Fibroblast of pulmonary artery (primary cell): ENCODE measurements at regions not wholly inside any gene's neighbourhood (a gene's known extent, or its start where the extent isn't known, plus 50 kb on each side); places are given as distances from the start of the nearest gene placed in this dataset.

Experiments used
- DNase-seq: peaks from one replicate; pipeline ENCODE4 v3.0.0-alpha.2; 2010; ENCODE audit warnings: low read depth
- H3K4me3 ChIP-seq: replicated peaks from 2 replicates; pipeline ENCODE4 v1.5.1; 2011; ENCODE audit warnings: low read depth, mild to moderate bottlenecking, control low read depth, low read length, moderate library complexity
- CTCF ChIP-seq: IDR thresholded peaks from 2 replicates; pipeline ENCODE4 v1.5.1; 2011; ENCODE audit warnings: mild to moderate bottlenecking, control low read depth, low read length, inconsistent platforms; ENCODE audit errors: missing control alignments

- TF ChIP-seq CTCF, result no peak
- no peak for DNase-seq
- H3K4me3 ChIP-seq, result no peak overlapping the region
Observed at GRCh38 chr4:79756140-79756895, 316.7 kb downstream of the ANTXR2 start.

- no peak for DNase-seq
- no peak overlapping the region for H3K4me3 ChIP-seq
- TF ChIP-seq CTCF, result no peak
Observed at GRCh38 chr4:79748835-79749234, 324.2 kb downstream of the ANTXR2 start.

GRCh38 chr4:79747252-79747651 lies 325.8 kb downstream of the ANTXR2 start:
- no peak overlapping the region for H3K4me3 ChIP-seq
- DNase-seq, result no peak
- TF ChIP-seq CTCF, result no peak

GRCh38 chr4:79743014-79743413 lies 330.0 kb downstream of the ANTXR2 start:
- no peak for DNase-seq
- TF ChIP-seq CTCF, result no peak
- no peak overlapping the region for H3K4me3 ChIP-seq

GRCh38 chr4:79739912-79740311 lies 331.9 kb upstream of the GK2 start:
- DNase-seq, result no peak
- H3K4me3 ChIP-seq, result no peak overlapping the region
- no peak for TF ChIP-seq CTCF

GRCh38 chr4:79723507-79723906 lies 315.5 kb upstream of the GK2 start:
- no peak for DNase-seq
- no peak overlapping the region for H3K4me3 ChIP-seq
- no peak for TF ChIP-seq CTCF

GRCh38 chr4:79700356-79700755 lies 292.3 kb upstream of the GK2 start:
- DNase-seq, result no peak

More at GRCh38 chr4:79700356-79700755, 292.3 kb upstream of the GK2 start:
- H3K4me3 ChIP-seq, result no peak overlapping the region
- TF ChIP-seq CTCF, result no peak
